Progenitor cell of endocrine pancreas (in vitro differentiated cells): ENCODE measurements at regions not wholly inside any gene's neighbourhood (a gene's known extent, or its start where the extent isn't known, plus 50 kb on each side); places are given as distances from the start of the nearest gene placed in this dataset.

Experiments
- DNase-seq: peaks from one replicate; pipeline ENCODE4 v3.0.0; 2021; ENCODE audit warnings: low spot score; ENCODE audit not compliant: unreplicated experiment
- H3K27ac Mint-ChIP-seq: 2 replicates; pipeline ENCODE4 v1.8.0; 2021; ENCODE audit warnings: mild to moderate bottlenecking, moderate library complexity, mixed read lengths
- H3K27me3 Mint-ChIP-seq: 2 replicates; pipeline ENCODE4 v1.8.0; 2021; ENCODE audit warnings: mixed read lengths
- H3K36me3 Mint-ChIP-seq: 2 replicates; pipeline ENCODE4 v1.8.0; 2022; ENCODE audit warnings: mixed read lengths; ENCODE audit not compliant: insufficient read depth
- H3K4me1 Mint-ChIP-seq: 2 replicates; pipeline ENCODE4 v1.8.0; 2021; ENCODE audit warnings: low read depth, mixed read lengths
- H3K4me3 Mint-ChIP-seq: 2 replicates; pipeline ENCODE4 v1.8.0; 2021; ENCODE audit warnings: low read depth, mild to moderate bottlenecking, moderate library complexity, mixed read lengths
- H3K9me3 Mint-ChIP-seq: 2 replicates; pipeline ENCODE4 v1.8.0; 2021; ENCODE audit warnings: low read depth, mixed read lengths
- TF ChIP-seq, protein P1 (sequence below): fragments of 200-600 bp; sonication (generic); IDR thresholded peaks from one replicate; pipeline ENCODE4 v1.5.0; 2021; ENCODE audit warnings: antibody characterized with exemption, mild to moderate bottlenecking; ENCODE audit not compliant: unreplicated experiment

DNA sequence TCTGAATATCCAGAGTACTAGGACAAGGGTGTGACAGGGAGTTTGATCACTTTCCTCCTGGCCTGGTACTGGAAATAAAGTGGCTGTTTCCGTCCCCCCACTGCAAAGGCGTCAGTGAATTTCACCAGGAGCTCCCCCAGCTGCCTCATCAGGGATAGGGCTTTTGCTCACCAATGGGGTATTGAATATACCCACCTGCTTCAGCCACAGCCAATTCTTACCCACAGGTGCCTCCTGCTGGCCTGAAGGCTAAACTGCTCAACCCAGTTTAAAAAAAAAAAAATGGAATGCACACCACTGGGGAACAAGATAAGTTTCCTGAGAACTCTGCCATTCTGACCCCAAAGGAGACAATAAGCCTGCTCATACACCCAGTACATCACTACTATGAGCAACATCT is 65.3 kb upstream of the MS4A8 start:
- H3K27me3 Mint-ChIP-seq = no peaks in the 10 kb centered on the region
- no peak for DNase-seq
- peaks cover 4% of the 10 kb centered on the region for H3K4me1 Mint-ChIP-seq
- no peaks in the 10 kb centered on the region for H3K36me3 Mint-ChIP-seq
- no peak overlapping the region for H3K4me3 Mint-ChIP-seq
- H3K9me3 Mint-ChIP-seq = no peaks in the 10 kb centered on the region
- TF ChIP-seq, protein P1, sequence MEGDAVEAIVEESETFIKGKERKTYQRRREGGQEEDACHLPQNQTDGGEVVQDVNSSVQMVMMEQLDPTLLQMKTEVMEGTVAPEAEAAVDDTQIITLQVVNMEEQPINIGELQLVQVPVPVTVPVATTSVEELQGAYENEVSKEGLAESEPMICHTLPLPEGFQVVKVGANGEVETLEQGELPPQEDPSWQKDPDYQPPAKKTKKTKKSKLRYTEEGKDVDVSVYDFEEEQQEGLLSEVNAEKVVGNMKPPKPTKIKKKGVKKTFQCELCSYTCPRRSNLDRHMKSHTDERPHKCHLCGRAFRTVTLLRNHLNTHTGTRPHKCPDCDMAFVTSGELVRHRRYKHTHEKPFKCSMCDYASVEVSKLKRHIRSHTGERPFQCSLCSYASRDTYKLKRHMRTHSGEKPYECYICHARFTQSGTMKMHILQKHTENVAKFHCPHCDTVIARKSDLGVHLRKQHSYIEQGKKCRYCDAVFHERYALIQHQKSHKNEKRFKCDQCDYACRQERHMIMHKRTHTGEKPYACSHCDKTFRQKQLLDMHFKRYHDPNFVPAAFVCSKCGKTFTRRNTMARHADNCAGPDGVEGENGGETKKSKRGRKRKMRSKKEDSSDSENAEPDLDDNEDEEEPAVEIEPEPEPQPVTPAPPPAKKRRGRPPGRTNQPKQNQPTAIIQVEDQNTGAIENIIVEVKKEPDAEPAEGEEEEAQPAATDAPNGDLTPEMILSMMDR = peak; percentile 51
- no peak overlapping the region for H3K27ac Mint-ChIP-seq

DNA sequence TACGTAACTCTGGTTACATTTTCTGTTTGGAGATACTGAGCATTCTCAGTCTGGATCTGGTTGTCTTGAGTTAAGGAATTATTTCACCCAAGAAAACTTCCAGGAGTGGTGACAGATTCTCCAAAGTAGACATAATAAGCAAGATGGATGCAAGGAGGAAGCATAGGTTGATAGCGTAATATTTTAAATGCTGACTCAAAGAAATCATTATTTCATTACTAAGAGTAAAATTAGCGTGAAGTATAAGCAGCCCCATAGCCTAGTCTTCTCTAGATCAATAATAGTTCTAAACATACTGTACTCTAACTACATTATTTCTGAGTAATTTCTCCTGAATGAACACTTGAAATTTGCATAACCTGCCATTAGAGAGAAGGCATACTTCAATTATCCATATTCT is 57.5 kb upstream of the MS4A8 start:
- Mint-ChIP-seq H3K27me3 (no peaks in the 10 kb centered on the region), H3K4me3 (no peak overlapping the region), H3K4me1 (peaks cover 4% of the 10 kb centered on the region), H3K9me3 (peaks cover 11% of the 10 kb centered on the region), H3K27ac (no peak overlapping the region), H3K36me3 (no peaks in the 10 kb centered on the region)
- TF ChIP-seq, protein P1 = no peak
- DNase-seq = no peak

DNA sequence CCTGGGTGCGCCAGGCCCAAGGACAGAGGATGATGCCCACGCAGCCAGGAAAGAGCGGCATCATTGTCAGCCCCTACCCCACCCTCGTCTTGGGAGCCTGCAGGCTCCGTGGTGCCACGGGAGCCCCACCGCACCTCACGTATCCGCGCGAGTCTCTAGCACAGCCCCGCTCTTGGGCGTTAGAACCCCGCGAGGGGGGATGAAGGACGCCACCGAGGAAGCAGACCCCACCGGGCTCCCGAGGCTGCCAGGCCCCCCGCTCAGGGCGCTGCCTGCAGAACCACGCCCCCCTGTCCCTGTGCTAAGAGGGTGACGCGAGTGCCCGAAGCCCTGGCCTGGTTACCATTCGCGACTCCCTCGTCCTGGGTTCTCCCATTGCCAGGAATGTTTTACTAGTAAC is 52.3 kb upstream of the MS4A8 start:
- DNase-seq = no peak
- Mint-ChIP-seq H3K9me3 (peaks cover 24% of the 10 kb centered on the region), H3K4me1 (no peaks in the 10 kb centered on the region), H3K36me3 (no peaks in the 10 kb centered on the region), H3K27me3 (no peaks in the 10 kb centered on the region), H3K27ac (no peak overlapping the region), H3K4me3 (no peak overlapping the region)
- TF ChIP-seq, protein P1 = no peak
